Stimulated activated CD8-positive, alpha-beta memory T cell treated with anti-CD3 and anti-CD28 coated beads, Interleukin-12 subunit alpha, Interleukin-12 subunit beta, amount 100 ng/mL, for 4 hours (primary cell): ENCODE measurements at regions not wholly inside any gene's neighbourhood (a gene's known extent, or its start where the extent isn't known, plus 50 kb on each side); places are given as distances from the start of the nearest gene placed in this dataset.
"Not testable (repeated sequence)": the region's sequence is repeated elsewhere in the genome, so short reads cannot be mapped to it uniquely, and the experiment has no call there.

Experiments
- DNase-seq: peaks from one replicate; pipeline ENCODE4 v3.0.0-alpha.2; 2020; ENCODE audit warnings: low read depth

- no peak for DNase-seq
Observed at GRCh38 chr12:47410383-47410782, 295.4 kb downstream of the RPAP3 start.

- no peak for DNase-seq
Observed at GRCh38 chr12:47409310-47409987, 296.4 kb downstream of the RPAP3 start.

- no peak for DNase-seq
Observed at GRCh38 chr12:47408171-47408871, 297.5 kb downstream of the RPAP3 start.

GRCh38 chr12:47407463-47408129 lies 298.2 kb downstream of the RPAP3 start:
- DNase-seq: no peak

GRCh38 chr12:47403681-47404080 lies 302.1 kb downstream of the RPAP3 start:
- DNase-seq: no peak

- not testable (repeated sequence) for DNase-seq
Observed at GRCh38 chr12:47401196-47401595, 304.6 kb downstream of the RPAP3 start.

GRCh38 chr12:47400266-47400665 lies 305.6 kb downstream of the RPAP3 start:
- no peak for DNase-seq

- DNase-seq: no peak
Observed at GRCh38 chr12:47397664-47398281, 308.1 kb downstream of the RPAP3 start.

- DNase-seq: no peak
Observed at GRCh38 chr12:47396902-47397663, 308.7 kb downstream of the RPAP3 start.

- no peak for DNase-seq
Observed at GRCh38 chr12:47394070-47394469, 311.8 kb downstream of the RPAP3 start.

GRCh38 chr12:47393403-47393790 lies 312.4 kb downstream of the RPAP3 start:
- DNase-seq: no peak

- DNase-seq: peak; percentile 55
Observed at GRCh38 chr12:47391566-47391965, 311.8 kb upstream of the AMIGO2 start.

GRCh38 chr12:47388712-47389111 lies 309.0 kb upstream of the AMIGO2 start:
- DNase-seq: no peak

GRCh38 chr12:47387994-47388393 lies 308.2 kb upstream of the AMIGO2 start:
- no peak for DNase-seq

- DNase-seq: no peak
Observed at GRCh38 chr12:47385653-47386052, 305.9 kb upstream of the AMIGO2 start.

GRCh38 chr12:47383942-47384341 lies 304.2 kb upstream of the AMIGO2 start:
- DNase-seq: no peak

GRCh38 chr12:47382305-47382704 lies 302.5 kb upstream of the AMIGO2 start:
- no peak for DNase-seq

GRCh38 chr12:47378907-47379306 lies 299.1 kb upstream of the AMIGO2 start:
- DNase-seq: no peak

- DNase-seq: no peak
Observed at GRCh38 chr12:47378222-47378582, 298.4 kb upstream of the AMIGO2 start.

GRCh38 chr12:47377414-47378221 lies 297.9 kb upstream of the AMIGO2 start:
- DNase-seq: no peak

- DNase-seq: no peak
Observed at GRCh38 chr12:47376927-47377326, 297.2 kb upstream of the AMIGO2 start.
